ENCODE measurements at regions not wholly inside any gene's neighbourhood (a gene's known extent, or its start where the extent isn't known, plus 50 kb on each side); places are given as distances from the start of the nearest gene placed in this dataset.

GRCh38 chr4:100569196-100569595 is 51.4 kb upstream of the EMCN start:
- no peak overlapping the region for H3K27ac ChIP-seq (ENCODE audit: insufficient read length, low read depth, low read length)
- no peak overlapping the region for H3K18ac ChIP-seq (ENCODE audit: insufficient read length, low read depth, low read length)
- no peaks in the 10 kb centered on the region for H3K23me2 ChIP-seq (ENCODE audit: insufficient read length, low read depth, low read length, poor library complexity, severe bottlenecking)
- no peak for DNase-seq
- no peak overlapping the region for H3K4me3 Mint-ChIP-seq
- H3K4me1 ChIP-seq (ENCODE audit: insufficient read depth, low read length), result no peaks in the 10 kb centered on the region
- no peaks in the 10 kb centered on the region for H3K4me1 Mint-ChIP-seq
- no peak overlapping the region for H4K5ac ChIP-seq (ENCODE audit: insufficient read length, low read depth, low read length)
- no peak overlapping the region for H3K9ac ChIP-seq (ENCODE audit: extremely low read depth, insufficient read length, low read length)
- no peak overlapping the region for H2BK5ac ChIP-seq (ENCODE audit: insufficient read length, low read length)
- no peak overlapping the region for H2BK15ac ChIP-seq (ENCODE audit: low read depth, low read length)
- H3K4me2 ChIP-seq (ENCODE audit: insufficient read depth, insufficient read length, low read length), result no peak overlapping the region
- no peak overlapping the region for H3K23ac ChIP-seq (ENCODE audit: insufficient read length, low read depth, low read length)
- H3K4ac ChIP-seq (ENCODE audit: low read depth, low read length), result no peak overlapping the region
- no peak overlapping the region for H3K14ac ChIP-seq (ENCODE audit: insufficient read depth, low read length)
- no peak overlapping the region for H3K56ac ChIP-seq (ENCODE audit: insufficient read length, low read depth, low read length)
- no peak overlapping the region for H4K8ac ChIP-seq (replicated peaks; ENCODE audit: insufficient read length, low read depth, low read length)
- no peaks in the 10 kb centered on the region for H3K79me1 ChIP-seq (ENCODE audit: insufficient read depth, low read depth, low read length, poor library complexity, severe bottlenecking)
- no peaks in the 10 kb centered on the region for H4K20me1 ChIP-seq (ENCODE audit: control insufficient read depth, insufficient read depth, insufficient read length)
- H3T11ph ChIP-seq (ENCODE audit: low read length), result no peak overlapping the region
- no peaks in the 10 kb centered on the region for H3K9me3 ChIP-seq (ENCODE audit: control insufficient read depth, low read depth, low read length)
- H2BK120ac ChIP-seq (ENCODE audit: low read depth, low read length, poor library complexity, severe bottlenecking), result no peak overlapping the region
- H3K27me3 ChIP-seq (ENCODE audit: insufficient read depth, low read length), result no peaks in the 10 kb centered on the region
- H2BK12ac ChIP-seq (ENCODE audit: insufficient read length, low read depth, low read length), result no peak overlapping the region
- H3K27ac Mint-ChIP-seq, result no peak overlapping the region; a peak in 1 of 7 replicates
- no peaks in the 10 kb centered on the region for H3K9me3 Mint-ChIP-seq
- H2AFZ ChIP-seq (ENCODE audit: low read length), result no peak overlapping the region
- no peak overlapping the region for H2AK5ac ChIP-seq (ENCODE audit: insufficient read length, low read length)
- no peaks in the 10 kb centered on the region for H3K27me3 Mint-ChIP-seq (ENCODE audit: low read depth)
- no CpG with 5 or more reads among the region's 2 CpGs for WGBS (ENCODE audit: extremely low coverage, insufficient read length, low lambda C conversion rate)
- H3K79me2 ChIP-seq (ENCODE audit: insufficient read depth, low read length), result no peaks in the 10 kb centered on the region
- no peak for TF ChIP-seq CTCF (conservative IDR thresholded peaks at IDR 0.05)
- no peak overlapping the region for H4K91ac ChIP-seq (ENCODE audit: insufficient read length, low read depth, low read length)
- H3K36me3 Mint-ChIP-seq (ENCODE audit: insufficient read depth in 1 of 3, low read depth in 3 of 3), result no peaks in the 10 kb centered on the region
- no peak overlapping the region for H2BK20ac ChIP-seq (ENCODE audit: low read depth, low read length, poor library complexity, severe bottlenecking)

All from H9 (cell line).